ENCODE measurements at regions not wholly inside any gene's neighbourhood (a gene's known extent, or its start where the extent isn't known, plus 50 kb on each side); places are given as distances from the start of the nearest gene placed in this dataset.

DNA sequence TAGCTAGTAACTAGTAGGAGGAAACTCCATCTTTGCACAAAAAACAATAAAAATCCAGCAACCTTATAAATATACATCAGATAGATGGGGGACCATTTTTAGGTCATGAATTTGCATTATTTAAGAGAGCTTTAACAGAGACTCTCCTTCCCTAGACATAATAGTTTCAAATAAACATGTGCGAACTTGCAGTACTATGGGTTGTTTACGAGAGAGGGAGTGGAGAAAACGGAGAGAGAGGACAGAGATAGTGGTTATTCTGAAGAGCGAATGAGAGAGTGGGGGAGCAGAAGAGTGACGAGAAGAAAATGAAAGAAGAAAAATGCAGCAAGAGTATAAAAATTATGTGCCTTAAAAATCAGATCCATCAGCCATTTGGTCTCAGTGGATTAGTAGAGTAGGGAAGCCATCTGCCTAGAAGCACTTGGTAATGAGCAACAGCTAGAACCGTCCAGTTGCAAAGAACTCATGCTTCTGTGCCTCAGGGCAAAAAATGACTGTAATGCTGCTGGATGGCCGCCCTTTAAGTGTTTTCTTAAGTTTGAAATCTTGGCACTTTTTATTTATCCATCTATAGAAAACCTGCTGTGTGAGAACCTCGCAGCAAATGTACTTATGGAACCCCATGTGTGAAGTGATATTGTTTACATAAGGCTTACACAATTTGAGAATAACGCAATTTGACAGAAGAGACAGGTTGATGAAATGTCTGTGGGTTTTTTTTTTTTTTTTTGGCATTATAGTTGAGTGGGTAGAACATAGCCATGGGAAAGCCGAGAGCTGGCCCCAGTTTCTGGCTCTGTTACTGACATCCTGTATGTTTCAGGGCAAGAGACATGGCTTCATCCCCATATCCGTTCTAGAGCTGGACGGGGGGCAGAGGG, 95.6 kb upstream of the ZNF608 start:
- no peak for DNase-seq

DNA sequence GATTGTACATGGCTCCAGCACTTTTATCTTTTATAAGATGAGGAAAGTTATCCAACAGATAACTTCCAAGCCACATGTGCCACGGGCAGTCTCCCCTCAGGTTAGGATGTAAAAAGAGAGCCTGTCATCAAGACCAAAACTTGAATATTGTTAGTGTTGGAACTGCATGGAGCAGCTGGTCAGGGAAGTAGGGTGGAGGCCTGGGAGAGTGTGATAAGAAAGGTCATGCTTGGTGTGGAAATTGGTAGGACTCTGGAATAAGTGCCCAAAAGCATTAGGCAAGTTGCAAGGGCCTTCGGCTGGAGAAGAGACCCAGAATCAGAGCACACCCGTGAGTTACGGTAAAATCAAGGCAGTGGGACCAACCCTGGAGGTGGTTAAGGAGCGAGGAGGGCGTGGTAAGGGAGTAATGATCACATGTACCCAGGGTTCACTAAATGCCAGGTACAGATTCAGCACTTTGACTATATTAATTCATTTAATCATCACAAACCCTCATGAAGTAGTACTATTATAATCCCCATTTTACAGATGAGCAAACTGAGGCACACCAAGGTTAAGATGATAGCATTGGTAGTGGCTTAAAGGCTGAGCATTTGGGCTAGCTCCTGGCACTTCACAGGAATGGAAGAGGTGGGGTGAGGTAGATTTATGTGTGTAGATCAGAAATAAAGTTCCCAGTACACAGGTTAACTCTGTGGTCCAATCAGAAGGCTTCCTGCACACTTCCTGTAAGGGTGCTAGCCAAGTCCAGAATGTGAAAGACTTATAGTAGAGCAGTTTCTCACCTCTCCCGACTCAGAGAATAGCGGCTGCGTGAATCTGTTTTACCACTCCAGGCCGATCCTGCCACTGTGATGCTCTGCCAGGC, 96.5 kb upstream of the ZNF608 start:
- no peak for DNase-seq

DNA sequence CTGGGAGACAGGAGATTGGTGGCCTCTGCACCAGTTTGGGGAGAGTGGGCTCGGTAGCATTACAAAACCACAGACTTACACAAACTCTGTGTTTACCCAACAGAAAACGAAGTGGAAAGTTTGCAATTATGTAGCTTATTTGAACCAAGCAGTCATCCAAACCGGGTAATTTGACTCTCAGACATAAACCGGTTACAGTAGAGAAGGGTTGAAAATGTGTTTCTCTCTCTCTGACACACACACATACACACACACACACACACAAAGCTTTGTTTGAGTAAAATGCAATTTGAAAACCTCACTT, 97.1 kb upstream of the ZNF608 start:
- no peak for DNase-seq

DNA sequence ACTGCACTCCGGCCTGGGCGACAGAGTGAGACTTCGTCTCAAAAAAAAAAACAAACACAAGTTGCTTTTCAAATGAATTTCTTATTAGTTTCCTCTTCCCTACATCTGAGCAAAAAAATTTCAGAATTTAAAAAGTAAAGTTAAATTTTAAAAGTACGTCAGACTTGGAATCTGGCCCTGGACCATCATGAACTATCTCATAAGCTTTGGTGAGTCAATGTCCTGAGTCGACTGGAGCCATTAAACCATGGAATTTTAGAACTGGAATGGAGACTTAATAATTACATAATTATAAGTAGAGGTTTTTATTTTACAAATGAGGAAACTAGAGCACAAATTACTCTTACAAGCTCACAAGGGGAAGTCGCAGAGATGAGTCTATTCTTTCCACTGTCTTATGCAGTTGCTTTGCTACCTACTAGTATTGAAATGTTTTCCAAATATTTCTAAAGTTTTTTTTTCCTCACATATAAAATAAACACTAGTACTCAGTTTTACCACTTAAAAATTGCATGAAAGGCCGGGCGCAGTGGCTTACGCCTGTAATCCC, 98.0 kb upstream of the ZNF608 start:
- no peak for DNase-seq

DNA sequence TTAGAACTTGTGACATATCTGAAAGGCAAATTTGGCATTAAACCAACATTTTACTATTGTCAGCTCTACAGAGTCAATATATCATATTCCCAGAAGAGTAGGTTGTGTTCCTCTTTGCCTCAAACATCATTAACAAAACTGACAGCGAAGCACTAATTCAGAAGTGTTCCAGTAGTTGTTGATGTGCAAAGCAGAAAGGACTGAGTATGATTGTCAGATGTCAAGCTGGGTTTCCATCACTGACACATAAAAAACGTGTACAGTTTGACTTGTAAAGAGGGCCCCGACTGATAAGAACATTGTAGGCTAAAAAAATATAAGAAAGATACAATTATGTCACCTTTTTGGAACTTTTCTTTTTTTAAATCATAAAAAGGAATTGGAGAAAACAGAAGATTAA, 101.5 kb upstream of the ZNF608 start:
- DNase-seq: no peak

DNA sequence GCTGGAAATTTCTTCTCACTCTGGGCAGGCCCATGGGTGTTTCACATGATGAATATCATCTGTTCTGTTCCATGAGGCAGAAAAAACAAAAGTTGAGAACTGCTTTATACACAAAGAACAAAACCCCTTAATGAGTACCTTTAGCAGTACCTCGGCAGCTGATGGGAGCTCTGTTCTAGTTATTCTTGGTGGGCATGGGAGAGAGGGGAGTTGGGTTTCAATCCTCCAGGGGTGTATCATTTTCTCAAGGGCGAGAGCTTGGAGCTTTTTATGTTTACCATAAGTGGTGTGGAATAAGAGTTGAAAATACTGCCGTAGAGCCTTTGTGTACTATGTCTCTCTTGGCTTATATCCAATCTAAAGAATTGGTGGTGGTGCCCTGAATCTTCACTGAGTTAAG, 103.3 kb upstream of the ZNF608 start:
- no peak for DNase-seq

DNA sequence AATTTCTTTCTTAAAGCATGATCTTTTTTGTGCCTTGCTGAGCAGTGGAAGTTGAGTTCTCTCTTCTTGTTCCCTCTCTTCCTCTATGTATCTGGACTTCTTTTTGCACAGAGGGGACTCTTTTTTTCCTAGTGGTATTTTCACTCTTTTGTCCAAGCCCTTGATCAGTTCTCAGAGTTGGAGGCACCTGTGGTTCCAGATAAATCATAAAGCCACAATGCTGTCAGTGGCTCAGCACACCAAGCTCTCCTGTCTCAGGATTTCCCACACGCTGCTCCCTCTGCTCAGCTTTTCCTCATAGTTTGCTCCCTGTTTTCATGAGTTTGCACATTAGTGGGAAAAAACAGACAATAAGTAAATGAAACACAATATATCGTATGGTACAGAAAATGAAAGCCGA, 110.3 kb upstream of the ZNF608 start:
- DNase-seq: no peak

DNA sequence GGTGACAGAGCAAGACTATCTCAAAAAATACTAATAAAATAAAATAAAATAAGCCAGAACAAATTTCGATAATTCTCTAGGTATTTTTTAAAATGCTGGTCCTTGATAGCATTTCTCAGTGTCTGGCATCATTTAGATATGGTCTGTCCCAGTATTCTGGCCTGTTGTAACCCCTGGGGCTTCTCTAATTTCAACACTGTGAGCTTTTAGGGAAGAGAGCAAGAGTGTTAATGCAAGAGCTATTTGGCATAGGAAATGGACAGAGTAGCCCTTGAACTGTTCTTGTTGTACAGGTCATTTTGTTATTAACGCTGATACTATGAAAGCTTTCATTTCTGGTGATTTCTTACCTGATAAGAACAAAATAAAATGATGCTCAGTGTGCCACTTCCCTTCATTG, 112.2 kb upstream of the ZNF608 start:
- no peak for DNase-seq

DNA sequence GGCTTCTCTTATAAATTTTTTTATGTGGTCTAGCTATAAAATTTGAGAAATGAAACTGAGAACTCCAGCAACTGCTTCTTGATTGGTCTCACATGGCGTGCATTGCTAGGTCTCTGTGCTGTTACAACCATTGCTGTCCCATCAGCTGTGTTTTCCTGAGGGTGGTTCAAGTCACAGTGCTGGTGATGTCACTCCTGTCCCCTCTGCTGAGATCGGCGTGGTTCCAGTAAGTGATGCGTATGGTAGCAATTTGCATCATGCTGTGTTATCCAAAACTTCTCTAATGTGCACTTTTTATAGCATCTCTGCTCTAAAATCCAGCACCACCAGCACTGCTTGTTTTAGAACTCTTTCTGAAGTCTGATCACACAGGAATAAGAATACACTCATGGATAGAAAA, 112.6 kb upstream of the ZNF608 start:
- peak; percentile 40 for DNase-seq

DNA sequence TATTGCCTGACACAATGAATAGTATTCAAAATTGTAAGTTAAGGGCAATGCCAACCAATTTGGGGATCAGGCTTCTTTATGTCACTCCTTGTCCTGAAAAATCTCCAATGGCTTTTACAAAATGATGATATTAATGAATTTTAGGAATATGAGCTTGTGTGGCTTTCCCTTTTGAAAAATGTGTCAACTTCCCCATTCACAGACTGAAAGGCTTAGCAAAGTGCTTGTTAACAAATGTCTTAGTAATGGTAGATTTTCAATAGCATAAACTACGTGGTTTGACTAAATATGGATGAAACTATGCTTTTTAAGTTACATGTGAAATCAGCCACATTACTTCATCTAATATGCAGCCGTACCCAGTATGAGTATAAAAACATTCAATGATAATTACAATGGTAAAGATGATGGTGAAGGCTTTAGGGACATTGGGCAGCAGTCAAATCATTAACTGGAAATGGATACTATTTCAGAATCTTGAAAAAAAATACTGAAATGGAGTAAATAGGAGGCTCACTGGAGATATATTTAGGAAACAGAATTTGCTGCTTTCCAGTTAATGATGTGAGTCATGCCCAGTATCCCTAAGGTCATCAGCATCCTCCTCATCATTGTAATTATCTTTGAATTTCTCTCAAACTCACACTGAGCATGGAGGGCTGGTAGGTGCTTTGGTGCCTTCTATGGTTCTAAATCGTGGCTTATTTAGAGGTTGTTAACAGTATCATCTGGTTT, 113.3 kb upstream of the ZNF608 start:
- DNase-seq: no peak

DNA sequence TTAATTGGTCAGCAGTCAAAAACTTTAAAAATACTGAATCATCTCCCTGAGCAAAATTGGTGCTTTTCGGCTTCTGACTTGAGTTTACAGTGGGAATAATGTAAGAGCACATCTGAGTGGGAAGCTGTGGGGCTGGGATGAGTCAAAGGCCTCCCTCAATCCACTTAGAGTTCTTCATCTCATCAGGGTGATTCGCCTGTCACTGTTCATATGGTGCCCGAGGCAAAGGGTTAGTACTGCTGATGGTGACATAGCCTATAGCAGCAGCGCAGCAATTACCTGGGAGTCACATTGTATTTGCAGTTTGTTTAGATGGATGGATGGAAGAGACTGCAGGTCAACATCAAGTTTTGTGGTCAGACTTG, 113.8 kb upstream of the ZNF608 start:
- no peak for DNase-seq

DNA sequence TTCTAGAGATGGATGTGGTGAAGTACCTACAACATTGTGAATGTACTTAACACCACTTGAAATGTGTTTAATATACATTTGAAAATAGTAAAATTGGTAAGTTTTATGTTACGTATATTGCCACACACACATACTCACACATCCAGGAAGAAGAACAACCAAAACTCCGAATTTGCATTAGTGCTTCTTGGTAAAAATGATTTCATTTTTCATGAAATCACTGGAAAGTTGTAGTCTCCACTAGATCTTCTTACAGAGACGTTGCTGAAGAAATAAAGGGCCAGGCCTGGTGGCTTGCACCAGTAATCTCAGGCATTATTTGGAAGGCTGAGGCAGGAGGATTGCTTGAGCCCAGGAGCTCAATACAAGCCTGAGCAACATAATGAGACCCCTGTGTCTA, 118.6 kb upstream of the ZNF608 start:
- no peak for DNase-seq

DNA sequence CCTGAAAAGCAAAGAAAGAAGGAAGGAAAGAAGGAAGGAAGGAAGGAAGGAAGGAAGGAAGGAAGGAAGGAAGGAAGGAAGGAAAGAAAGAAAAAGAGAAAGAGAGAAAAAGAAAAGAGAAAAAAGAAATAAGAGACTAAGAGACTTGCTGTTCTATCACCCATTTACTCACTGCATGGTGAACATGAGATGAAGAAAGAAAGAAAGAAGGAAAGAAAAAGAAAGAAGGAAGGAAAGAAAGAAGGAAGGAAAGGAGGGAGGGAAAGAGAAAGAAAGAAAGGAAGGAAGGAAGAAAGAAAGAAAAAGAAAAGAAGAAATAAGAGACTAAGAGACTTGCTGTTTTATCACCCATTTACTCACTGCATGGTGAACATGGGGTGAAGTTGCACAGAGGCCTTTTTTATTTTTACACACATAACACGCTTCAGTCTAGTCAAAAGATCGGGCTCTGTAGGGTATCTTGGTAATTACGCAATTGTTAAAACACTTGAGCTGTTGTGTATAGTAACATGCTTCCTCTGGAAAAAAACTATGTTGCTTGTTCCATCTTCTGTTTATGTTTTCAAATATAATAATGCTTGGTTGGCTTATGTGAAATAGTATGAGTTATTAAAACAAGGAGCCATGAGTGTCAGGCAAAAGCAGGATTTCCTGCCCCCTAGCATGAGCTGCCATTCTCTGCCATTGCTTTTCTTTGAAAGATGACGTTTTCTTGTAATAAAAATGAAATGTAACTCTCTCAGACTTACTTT, 119.3 kb upstream of the ZNF608 start:
- no peak for DNase-seq

DNA sequence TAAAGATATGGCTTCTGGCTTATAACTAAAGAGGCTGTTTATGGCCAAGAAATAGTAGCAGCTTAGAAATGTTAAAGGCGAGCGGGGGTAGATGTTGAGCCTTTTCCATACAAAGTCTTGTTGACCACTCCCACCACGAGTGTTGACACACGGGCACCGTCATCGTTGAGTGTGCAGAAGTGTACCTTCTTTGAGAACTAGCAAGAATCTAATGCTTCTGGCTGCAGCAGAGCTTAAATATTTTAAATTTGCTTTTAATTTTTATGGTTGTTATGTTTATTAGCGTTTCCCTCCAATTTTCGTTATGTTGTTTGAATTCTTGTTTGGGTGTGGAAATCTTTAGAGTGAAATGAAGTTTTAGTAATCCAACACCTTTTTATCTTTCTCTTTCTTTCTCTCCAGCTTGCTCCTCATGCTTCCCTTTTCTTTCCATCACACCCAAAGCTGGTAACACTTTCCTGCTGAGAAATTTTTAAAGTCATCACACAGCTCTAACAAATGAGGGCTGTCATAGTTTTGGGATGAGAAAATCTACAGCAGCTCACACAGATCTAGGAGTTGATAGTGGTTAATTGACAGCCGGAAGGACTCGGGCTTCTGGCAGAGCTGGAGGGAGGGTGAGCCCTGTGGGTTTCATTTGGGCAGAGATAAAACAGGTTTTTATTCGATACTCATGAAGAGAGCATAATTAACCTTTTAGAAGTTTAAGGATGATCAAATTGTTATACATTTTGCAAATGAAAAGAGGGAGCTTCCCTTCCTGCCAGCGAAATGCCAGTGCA, 120.1 kb upstream of the ZNF608 start:
- no peak for DNase-seq

DNA sequence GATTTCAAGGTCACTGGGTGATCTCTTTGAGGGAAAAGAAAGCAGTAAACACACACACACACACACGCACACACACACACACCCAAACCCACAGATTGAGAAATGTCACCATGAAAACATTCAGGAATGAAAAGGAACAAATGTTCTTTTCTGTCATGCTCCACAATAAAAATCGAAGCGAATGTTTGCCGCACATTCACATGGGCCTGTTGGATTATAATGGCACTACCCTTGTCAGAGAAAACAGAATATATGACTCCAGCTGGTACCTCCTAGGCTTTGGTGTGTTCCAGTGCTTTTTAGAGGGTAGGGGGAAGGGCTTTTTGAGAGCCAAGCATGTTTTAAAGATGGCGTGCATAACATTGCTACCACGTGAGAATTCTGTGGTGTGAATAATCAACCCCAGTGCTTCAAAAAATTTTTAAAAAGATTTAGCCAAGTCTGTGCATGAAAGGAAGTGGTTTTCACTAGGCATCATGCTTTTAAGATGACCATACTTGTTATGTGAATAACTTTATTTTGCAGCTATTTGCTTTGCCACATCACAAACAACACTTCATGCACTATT, 120.8 kb upstream of the ZNF608 start:
- DNase-seq: peak; percentile 44

DNA sequence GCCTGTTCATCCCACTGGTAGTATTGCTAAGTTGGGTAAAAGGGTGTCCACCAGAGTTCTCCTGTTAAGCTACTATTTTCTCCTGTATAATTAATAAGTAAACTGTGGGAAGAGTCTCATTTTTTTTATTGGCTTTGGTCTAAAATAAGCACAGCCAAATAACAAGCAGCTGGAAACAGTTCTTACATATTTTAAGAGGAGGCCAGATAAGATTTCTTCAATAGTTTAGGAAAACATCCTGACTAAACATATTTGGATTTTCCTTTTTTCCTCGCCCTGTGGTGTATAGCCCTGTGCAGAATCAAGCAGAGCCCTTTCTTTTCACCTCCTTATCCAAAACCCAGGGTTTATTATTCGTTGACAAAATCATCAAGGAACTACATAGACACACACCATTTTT, 122.2 kb upstream of the ZNF608 start:
- DNase-seq: no peak

DNA sequence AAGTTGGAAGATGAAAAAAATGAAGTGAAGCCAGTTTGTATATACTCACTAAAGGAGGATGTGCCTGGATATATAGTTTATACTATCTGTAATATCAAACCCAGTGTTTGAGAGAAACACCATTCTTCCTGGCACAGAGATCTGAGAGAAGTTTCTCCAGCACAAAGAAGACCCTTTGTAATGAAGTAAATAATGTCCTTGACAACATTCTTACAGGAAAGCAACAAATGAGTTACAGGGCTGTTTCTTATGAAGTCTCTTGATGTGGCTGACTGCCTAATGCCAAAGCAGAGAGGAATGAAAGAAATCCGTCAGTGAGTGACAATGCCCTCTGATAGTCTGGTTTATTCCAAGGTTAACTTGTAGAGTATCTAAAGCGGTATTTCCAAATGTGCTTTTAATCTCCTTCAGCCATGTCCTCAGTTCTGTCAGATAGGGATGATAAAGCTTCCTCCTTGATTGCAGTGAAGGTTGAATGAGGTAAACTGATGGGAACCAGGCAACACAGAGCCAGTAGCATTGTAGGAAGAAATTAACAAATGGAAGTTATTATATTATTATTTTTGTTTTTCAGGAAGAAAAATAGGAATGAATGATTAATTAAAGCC, 123.1 kb upstream of the ZNF608 start:
- DNase-seq: no peak

DNA sequence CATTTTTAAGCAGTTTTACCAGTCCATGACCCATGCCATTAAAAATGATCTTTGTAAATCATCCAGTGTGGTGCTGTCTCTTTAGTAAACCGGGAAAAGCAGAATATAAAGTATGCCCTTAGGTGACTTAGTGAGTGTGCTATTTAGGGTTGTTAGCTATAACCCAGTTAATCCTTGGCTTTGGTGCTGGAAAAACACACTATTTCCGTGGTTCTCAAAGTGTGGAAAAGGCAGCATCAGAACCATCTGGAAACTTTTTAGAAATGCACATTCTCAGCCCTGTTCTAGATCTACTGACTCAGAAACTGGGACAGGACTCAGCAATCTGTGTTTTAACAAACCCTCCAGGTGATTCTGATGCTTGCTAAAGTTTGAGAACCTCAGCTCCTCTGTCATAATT, 123.6 kb upstream of the ZNF608 start:
- no peak for DNase-seq

DNA sequence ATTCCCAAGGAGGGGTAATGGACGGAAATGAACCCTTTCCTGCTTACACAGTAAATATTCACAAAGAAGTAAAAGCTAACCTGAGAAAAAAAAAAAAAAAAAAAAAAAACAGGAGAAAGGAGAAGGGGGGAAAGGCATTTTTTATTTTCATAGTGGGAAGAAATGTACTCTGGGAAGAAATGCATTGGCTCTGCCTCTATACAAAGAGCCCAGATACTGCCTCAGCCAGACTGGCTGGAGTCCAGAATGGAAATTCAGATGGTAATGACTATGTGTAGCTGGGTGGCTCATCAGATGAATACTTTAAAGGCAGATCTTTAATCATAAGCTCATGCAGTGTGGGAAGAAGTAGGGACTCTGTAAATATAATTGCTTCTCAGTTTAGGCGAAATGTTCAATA, 124.9 kb upstream of the ZNF608 start:
- peak; percentile 68 for DNase-seq

DNA sequence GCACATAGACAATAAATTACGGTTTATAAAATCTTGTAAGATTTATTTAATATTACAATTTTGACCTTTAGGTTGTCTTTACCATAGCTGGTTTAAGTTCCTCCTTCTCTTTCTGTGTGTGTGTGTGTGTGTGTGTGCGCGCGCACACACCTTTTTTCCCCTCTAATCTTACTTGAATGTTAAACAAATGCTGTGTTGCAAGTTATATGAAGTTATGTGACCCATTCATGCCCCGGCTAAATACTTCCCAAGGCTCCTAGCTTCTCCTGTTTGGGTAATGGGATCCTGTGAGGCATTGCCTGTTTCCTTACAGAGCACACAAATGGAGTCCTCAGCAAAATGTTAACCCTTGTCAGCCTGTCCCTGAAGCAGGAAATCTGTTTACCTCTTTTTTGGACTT, 125.6 kb upstream of the ZNF608 start:
- DNase-seq: no peak

DNA sequence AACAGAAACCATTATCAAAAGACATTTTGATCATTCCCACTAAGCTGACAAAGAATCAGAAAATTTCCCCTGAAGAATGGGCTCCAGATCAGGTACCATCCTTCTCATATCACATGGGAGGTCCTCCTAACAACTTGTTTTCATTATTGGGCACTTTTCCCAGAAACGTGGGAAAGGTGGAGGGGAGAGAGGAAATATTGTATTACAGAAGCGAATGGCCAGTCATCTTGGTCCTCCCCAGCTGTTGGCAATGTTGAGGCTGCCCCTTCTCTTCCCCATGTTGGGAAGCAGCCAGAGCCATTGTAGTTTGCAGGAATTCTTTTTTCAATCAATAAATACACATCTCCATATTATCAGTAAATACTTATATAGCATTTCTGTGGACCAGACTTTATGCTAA, 126.2 kb upstream of the ZNF608 start:
- DNase-seq: no peak
